ENCODE measurements at regions not wholly inside any gene's neighbourhood (a gene's known extent, or its start where the extent isn't known, plus 50 kb on each side); places are given as distances from the start of the nearest gene placed in this dataset.

- no peak for TF ChIP-seq CTCF (IDR thresholded peaks at IDR 0.05)
- no peak for TF ChIP-seq EZH2 (IDR thresholded peaks at IDR 0.05)
- TF ChIP-seq EZH2phosphoT487 (IDR thresholded peaks at IDR 0.05) = no peak
Observed at GRCh38 chr1:2906620-2907019, 105.1 kb upstream of the TTC34 start.
